ENCODE measurements at regions not wholly inside any gene's neighbourhood (a gene's known extent, or its start where the extent isn't known, plus 50 kb on each side); places are given as distances from the start of the nearest gene placed in this dataset.

- H3K79me2 ChIP-seq (ENCODE audit: insufficient read depth, low read depth), result no peaks in the 10 kb centered on the region
- H3K36me3 ChIP-seq (ENCODE audit: insufficient read depth), result no peaks in the 10 kb centered on the region
- H3K27me3 ChIP-seq (ENCODE audit: insufficient read depth, low read depth), result peaks cover 19% of the 10 kb centered on the region; the same call in 1 of the 2 replicates
- H3K4me2 ChIP-seq, result no peak overlapping the region
- no peak overlapping the region for H3K9ac ChIP-seq
- no peak overlapping the region for H3K4me3 ChIP-seq (IDR thresholded peaks at IDR 0.05; ENCODE audit: insufficient read depth, low read depth, low read length)
- H4K20me1 ChIP-seq (ENCODE audit: insufficient read depth), result no peaks in the 10 kb centered on the region
- H3K4me1 ChIP-seq (ENCODE audit: low read depth, poor library complexity, severe bottlenecking), result no peaks in the 10 kb centered on the region
- H2AFZ ChIP-seq (ENCODE audit: low read depth), result no peak overlapping the region
- TF ChIP-seq CTCF (conservative IDR thresholded peaks at IDR 0.05; ENCODE audit: low read depth, low read length), result no peak
- H3K27ac ChIP-seq, result no peak overlapping the region
Measured at GRCh38 chr9:135184181-135185053, 96.9 kb downstream of the OLFM1 start.

- H4K20me1 ChIP-seq (ENCODE audit: insufficient read depth), result no peaks in the 10 kb centered on the region
- H3K27me3 ChIP-seq (ENCODE audit: insufficient read depth, low read depth), result peaks cover 19% of the 10 kb centered on the region; the same call in 1 of the 2 replicates
- H3K79me2 ChIP-seq (ENCODE audit: insufficient read depth, low read depth), result no peaks in the 10 kb centered on the region
- no peak for TF ChIP-seq CTCF (conservative IDR thresholded peaks at IDR 0.05; ENCODE audit: low read depth, low read length)
- no peaks in the 10 kb centered on the region for H3K36me3 ChIP-seq (ENCODE audit: insufficient read depth)
- H3K4me3 ChIP-seq (IDR thresholded peaks at IDR 0.05; ENCODE audit: insufficient read depth, low read depth, low read length), result no peak overlapping the region
- H3K9ac ChIP-seq, result no peak overlapping the region
- H3K27ac ChIP-seq, result no peak overlapping the region
- H2AFZ ChIP-seq (ENCODE audit: low read depth), result no peak overlapping the region
- no peaks in the 10 kb centered on the region for H3K4me1 ChIP-seq (ENCODE audit: low read depth, poor library complexity, severe bottlenecking)
- H3K4me2 ChIP-seq, result no peak overlapping the region
Measured at GRCh38 chr9:135185060-135185459, 97.6 kb downstream of the OLFM1 start.

- no peak for TF ChIP-seq CTCF (conservative IDR thresholded peaks at IDR 0.05; ENCODE audit: low read depth, low read length)
- Histone ChIP-seq H3K4me2 (no peak overlapping the region), H3K36me3 (ENCODE audit: insufficient read depth) (no peaks in the 10 kb centered on the region), H3K4me3 (IDR thresholded peaks at IDR 0.05; ENCODE audit: insufficient read depth, low read depth, low read length) (no peak overlapping the region), H3K27me3 (ENCODE audit: insufficient read depth, low read depth) (peaks cover 22% of the 10 kb centered on the region; the same call in 1 of the 2 replicates), H3K9ac (no peak overlapping the region), H4K20me1 (ENCODE audit: insufficient read depth) (no peaks in the 10 kb centered on the region), H3K79me2 (ENCODE audit: insufficient read depth, low read depth) (no peaks in the 10 kb centered on the region), H3K27ac (no peak overlapping the region), H2AFZ (ENCODE audit: low read depth) (no peak overlapping the region), H3K4me1 (ENCODE audit: low read depth, poor library complexity, severe bottlenecking) (no peaks in the 10 kb centered on the region)
Measured at GRCh38 chr9:135186248-135187164, 99.0 kb downstream of the OLFM1 start.

- no peak for TF ChIP-seq CTCF (conservative IDR thresholded peaks at IDR 0.05; ENCODE audit: low read depth, low read length)
- H3K79me2 ChIP-seq (ENCODE audit: insufficient read depth, low read depth), result no peaks in the 10 kb centered on the region
- H3K27me3 ChIP-seq (ENCODE audit: insufficient read depth, low read depth), result peaks cover 22% of the 10 kb centered on the region; the same call in 1 of the 2 replicates
Measured at GRCh38 chr9:135187365-135187764, 99.9 kb downstream of the OLFM1 start.

More at GRCh38 chr9:135187365-135187764, 99.9 kb downstream of the OLFM1 start:
- Histone ChIP-seq H3K4me1 (ENCODE audit: low read depth, poor library complexity, severe bottlenecking) (no peaks in the 10 kb centered on the region), H3K4me2 (no peak overlapping the region), H3K4me3 (IDR thresholded peaks at IDR 0.05; ENCODE audit: insufficient read depth, low read depth, low read length) (no peak overlapping the region), H3K27ac (no peak overlapping the region), H2AFZ (ENCODE audit: low read depth) (no peak overlapping the region), H4K20me1 (ENCODE audit: insufficient read depth) (no peaks in the 10 kb centered on the region), H3K9ac (no peak overlapping the region), H3K36me3 (ENCODE audit: insufficient read depth) (no peaks in the 10 kb centered on the region)
